ENCODE measurements at regions not wholly inside any gene's neighbourhood (a gene's known extent, or its start where the extent isn't known, plus 50 kb on each side); places are given as distances from the start of the nearest gene placed in this dataset.

DNA sequence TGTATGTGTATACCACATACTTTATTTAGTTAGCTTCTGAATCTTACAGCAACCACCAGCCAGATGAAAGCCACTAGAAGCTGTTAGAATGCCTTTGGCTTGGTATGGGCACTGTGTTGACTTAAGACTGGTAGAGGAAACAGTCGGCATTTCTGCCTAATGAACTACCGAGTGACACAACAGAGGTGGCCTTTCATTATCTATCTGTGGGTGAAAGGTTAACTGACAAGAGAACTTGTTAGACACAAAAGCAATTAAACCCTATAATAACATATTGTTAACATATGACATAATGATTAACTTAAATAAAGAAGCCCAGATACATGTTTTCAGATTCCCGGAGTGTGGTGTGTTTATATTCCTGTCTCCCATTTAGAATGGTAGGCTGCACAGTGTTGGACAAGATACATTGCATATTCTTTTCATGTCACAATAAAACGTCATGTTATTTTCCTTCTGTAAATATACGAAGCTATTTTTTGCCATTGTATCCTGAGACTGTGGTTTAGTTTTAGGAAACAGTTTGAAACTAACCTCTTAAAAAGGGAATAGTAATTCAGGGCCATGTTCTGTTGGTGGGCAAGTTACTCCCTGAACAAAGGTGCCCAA lies 181.5 kb downstream of the SLIT2 start:
- no peak overlapping the region for H3K9ac ChIP-seq (ENCODE audit: low read length)
- H3K4me3 ChIP-seq (ENCODE audit: low read length): no peak overlapping the region
- no peaks in the 10 kb centered on the region for H3K27me3 ChIP-seq (ENCODE audit: control insufficient read depth, insufficient read depth, low read length)
- no peaks in the 10 kb centered on the region for H3K9me3 ChIP-seq (ENCODE audit: control insufficient read depth, low read length)
- H3K36me3 ChIP-seq (ENCODE audit: control insufficient read depth, insufficient read depth, low read length): no peaks in the 10 kb centered on the region
- H3K4me1 ChIP-seq (ENCODE audit: control insufficient read depth, insufficient read depth, low read length): no peaks in the 10 kb centered on the region

DNA sequence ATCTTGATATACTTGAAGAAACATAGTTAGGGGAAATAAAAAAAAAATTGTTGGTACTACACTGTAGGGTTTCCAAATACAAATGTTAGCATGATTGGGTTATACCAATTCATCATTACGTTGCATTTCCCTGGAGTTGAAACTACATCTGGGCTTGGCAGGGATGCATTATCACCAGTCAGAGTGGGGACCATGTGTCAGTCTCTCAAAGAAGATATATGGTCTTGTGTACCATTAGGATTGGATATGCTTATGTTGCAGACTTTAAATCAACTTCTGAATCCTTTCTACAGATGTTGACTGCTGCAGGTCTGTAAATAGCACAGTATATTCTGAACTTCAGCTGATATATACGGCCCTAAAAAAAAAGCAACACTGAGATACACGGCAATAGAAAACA lies 188.5 kb downstream of the SLIT2 start:
- Histone ChIP-seq H3K9me3 (ENCODE audit: control insufficient read depth, low read length) (no peaks in the 10 kb centered on the region), H3K36me3 (ENCODE audit: control insufficient read depth, insufficient read depth, low read length) (no peaks in the 10 kb centered on the region), H3K9ac (ENCODE audit: low read length) (no peak overlapping the region), H3K4me1 (ENCODE audit: control insufficient read depth, insufficient read depth, low read length) (no peaks in the 10 kb centered on the region), H3K4me3 (ENCODE audit: low read length) (no peak overlapping the region), H3K27me3 (ENCODE audit: control insufficient read depth, insufficient read depth, low read length) (no peaks in the 10 kb centered on the region)

DNA sequence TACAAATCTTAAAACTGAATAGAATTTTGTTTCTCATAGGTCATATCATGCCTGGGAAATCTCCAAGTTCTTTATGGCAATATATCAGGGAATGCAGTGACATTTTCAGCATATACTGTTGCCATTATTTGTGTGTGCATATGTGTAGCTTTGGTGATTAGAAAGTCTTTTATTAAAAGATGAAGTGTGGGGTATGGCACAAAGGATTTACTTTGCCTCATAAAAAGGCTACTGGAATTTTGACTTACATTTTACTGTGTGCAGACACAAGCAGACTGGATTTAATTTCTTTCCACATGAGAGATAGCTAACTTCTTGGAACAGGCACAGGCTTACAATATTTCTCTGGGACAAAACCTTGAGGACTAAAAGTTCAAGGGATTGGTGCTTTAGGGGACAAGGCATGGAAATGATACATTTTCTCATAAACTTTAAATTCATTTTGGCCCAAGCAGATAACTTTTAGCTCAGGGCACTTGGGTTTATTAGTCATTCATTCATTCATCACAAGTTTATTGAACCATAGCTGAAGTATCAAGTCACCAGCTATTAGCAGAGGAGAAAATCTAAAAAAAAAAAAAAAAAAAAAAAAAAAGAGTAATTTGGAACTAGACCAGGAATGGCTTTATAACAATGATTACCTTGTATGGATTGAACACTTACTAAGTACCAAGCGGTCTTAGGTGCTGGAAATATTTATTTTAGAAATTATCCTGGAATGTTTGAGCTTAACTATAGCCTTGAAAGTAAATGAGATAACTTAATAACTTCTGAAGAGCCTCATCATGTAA lies 191.5 kb downstream of the SLIT2 start:
- H3K4me1 ChIP-seq (ENCODE audit: control insufficient read depth, insufficient read depth, low read length): no peaks in the 10 kb centered on the region
- no peak overlapping the region for H3K4me3 ChIP-seq (ENCODE audit: low read length)
- no peaks in the 10 kb centered on the region for H3K27me3 ChIP-seq (ENCODE audit: control insufficient read depth, insufficient read depth, low read length)
- H3K36me3 ChIP-seq (ENCODE audit: control insufficient read depth, insufficient read depth, low read length): no peaks in the 10 kb centered on the region
- H3K9me3 ChIP-seq (ENCODE audit: control insufficient read depth, low read length): no peaks in the 10 kb centered on the region
- H3K9ac ChIP-seq (ENCODE audit: low read length): no peak overlapping the region

DNA sequence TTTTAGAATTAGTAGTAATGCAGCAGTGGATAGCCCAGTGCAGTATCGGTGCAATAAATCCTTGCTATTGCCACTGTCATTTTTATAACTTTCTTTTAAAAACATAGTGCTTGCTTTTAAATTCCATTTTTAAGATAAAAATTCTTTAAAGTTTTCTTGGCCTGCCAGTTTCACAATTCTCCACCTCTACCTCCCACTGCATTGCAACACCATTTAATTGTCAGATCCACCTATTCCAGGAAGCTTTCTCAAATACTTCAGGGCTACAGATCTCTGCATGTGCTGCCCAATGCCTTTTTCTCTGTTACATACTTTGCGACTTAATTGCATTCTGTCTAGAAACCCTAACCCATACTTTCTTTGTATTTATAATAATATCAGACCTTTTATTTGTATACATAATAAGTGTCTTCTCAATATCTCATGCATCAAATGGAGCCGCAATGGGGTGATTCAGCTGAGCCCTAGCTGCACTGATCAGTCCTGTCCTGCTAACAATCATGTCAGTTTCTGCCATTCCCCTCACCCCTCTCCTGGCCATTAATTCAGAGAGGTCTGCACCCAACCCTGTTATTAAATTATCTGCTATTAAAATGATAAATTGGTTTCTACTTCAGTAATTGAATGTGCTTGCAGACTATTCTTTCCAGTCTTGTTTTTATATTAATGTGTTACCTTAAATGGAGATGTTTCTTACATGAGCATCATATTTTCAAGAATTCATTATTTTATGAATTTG lies 193.1 kb downstream of the SLIT2 start:
- Histone ChIP-seq H3K9ac (ENCODE audit: low read length) (no peak overlapping the region), H3K4me3 (ENCODE audit: low read length) (no peak overlapping the region), H3K9me3 (ENCODE audit: control insufficient read depth, low read length) (no peaks in the 10 kb centered on the region), H3K4me1 (ENCODE audit: control insufficient read depth, insufficient read depth, low read length) (no peaks in the 10 kb centered on the region), H3K27me3 (ENCODE audit: control insufficient read depth, insufficient read depth, low read length) (no peaks in the 10 kb centered on the region), H3K36me3 (ENCODE audit: control insufficient read depth, insufficient read depth, low read length) (no peaks in the 10 kb centered on the region)

DNA sequence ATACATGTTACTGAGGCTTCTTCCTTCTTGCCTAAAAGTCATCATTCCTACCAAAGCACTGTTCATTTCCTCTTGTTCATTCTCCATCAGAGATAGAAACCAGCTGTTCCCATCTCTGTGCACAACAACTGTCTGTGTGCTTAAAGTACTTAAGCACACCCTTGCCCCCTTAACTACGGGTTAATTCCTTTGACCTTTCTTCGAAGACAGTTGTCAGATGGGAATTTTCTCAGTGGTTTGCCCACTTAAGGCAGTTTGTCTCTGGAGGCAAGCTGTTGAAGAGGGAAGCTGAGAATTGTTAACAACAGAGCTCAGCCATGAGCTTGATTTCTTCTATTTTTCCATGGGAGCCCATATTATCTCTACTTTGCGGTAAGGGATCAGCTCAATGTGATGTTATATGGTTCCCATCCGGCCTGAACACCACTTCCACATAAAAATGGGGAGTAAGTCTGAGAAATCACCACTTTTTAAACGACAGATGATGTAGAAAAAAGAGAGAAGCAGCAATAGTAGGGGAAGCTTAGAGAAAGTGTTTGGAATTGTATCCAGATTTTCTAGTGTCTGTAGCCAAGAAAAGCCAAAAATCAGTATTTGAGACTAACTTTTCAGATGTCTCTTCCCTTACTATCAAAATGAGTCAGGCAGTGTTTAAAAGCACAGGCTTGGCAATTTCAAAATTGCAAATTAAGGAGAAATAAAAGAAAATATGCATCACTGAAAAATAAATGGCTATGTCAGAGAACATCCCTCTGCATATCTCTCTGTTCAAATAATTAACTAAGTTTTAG lies 194.4 kb downstream of the SLIT2 start:
- Histone ChIP-seq H3K4me1 (ENCODE audit: control insufficient read depth, insufficient read depth, low read length) (no peaks in the 10 kb centered on the region), H3K27me3 (ENCODE audit: control insufficient read depth, insufficient read depth, low read length) (no peaks in the 10 kb centered on the region), H3K9ac (ENCODE audit: low read length) (no peak overlapping the region), H3K9me3 (ENCODE audit: control insufficient read depth, low read length) (no peaks in the 10 kb centered on the region), H3K4me3 (ENCODE audit: low read length) (no peak overlapping the region), H3K36me3 (ENCODE audit: control insufficient read depth, insufficient read depth, low read length) (no peaks in the 10 kb centered on the region)

DNA sequence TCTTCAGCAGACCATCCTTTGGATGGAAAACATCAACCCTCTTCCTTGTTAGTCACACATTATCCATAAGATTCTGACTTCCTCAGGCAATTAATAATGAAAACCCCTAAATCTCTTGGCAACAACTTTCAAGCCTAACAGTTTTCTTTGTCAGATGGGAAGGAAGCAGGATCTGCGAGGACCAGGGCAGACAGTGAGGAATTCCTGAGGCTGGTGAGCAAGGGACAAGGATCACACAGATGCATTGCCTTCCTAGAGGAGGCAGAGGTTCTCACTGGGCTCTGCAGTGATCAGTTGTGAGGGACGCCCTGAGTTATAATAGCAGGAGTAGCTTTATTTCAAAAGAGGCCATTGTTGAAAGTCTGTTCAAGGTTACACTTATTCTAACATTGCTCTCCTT lies 195.4 kb downstream of the SLIT2 start:
- Histone ChIP-seq H3K9ac (ENCODE audit: low read length) (no peak overlapping the region), H3K27me3 (ENCODE audit: control insufficient read depth, insufficient read depth, low read length) (no peaks in the 10 kb centered on the region), H3K9me3 (ENCODE audit: control insufficient read depth, low read length) (no peaks in the 10 kb centered on the region), H3K4me3 (ENCODE audit: low read length) (no peak overlapping the region), H3K36me3 (ENCODE audit: control insufficient read depth, insufficient read depth, low read length) (no peaks in the 10 kb centered on the region), H3K4me1 (ENCODE audit: control insufficient read depth, insufficient read depth, low read length) (no peaks in the 10 kb centered on the region)

DNA sequence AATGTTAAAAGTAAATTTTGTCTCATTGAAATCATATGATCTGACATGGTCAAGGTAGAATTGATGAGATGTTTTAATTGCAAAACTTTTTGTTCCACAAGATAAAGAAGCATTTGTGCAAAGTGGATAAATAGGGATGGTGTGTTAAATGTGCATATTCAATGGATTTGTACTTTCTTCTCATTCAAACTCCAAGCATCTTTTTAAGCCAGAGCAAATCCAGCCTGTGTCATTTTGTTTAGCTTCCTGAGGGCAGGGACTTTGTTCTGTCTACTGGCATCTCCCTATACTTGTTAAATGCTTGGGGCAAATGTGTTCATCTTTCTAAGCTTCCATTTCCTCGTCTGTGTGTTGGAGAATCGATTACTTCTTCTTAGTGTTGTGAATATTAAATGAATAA lies 200.3 kb downstream of the SLIT2 start:
- H3K27me3 ChIP-seq (ENCODE audit: control insufficient read depth, insufficient read depth, low read length): no peaks in the 10 kb centered on the region
- H3K9ac ChIP-seq (ENCODE audit: low read length): no peak overlapping the region
- no peaks in the 10 kb centered on the region for H3K36me3 ChIP-seq (ENCODE audit: control insufficient read depth, insufficient read depth, low read length)
- H3K9me3 ChIP-seq (ENCODE audit: control insufficient read depth, low read length): no peaks in the 10 kb centered on the region
- no peak overlapping the region for H3K4me3 ChIP-seq (ENCODE audit: low read length)
- no peaks in the 10 kb centered on the region for H3K4me1 ChIP-seq (ENCODE audit: control insufficient read depth, insufficient read depth, low read length)

DNA sequence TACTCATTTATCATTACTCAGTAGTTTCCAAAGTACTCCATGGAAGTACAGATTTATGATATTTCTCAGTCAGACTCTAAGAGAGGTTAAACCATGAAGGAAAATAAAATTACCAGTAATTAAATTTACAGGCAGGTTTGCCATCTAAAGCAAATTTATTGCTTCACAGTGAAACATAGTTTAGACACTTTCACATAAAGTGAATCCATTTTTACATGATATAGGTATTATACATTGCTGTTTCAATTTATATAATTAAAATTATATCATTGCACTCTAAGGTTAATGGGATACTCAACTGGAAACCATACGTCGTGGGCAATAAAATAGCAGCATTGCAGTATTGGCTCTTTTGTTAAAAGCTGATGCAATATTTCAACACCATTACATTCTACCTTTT lies 202.8 kb downstream of the SLIT2 start:
- no peaks in the 10 kb centered on the region for H3K4me1 ChIP-seq (ENCODE audit: control insufficient read depth, insufficient read depth, low read length)
- no peak overlapping the region for H3K4me3 ChIP-seq (ENCODE audit: low read length)
- no peaks in the 10 kb centered on the region for H3K36me3 ChIP-seq (ENCODE audit: control insufficient read depth, insufficient read depth, low read length)
- no peak overlapping the region for H3K9ac ChIP-seq (ENCODE audit: low read length)
- H3K27me3 ChIP-seq (ENCODE audit: control insufficient read depth, insufficient read depth, low read length): no peaks in the 10 kb centered on the region
- no peaks in the 10 kb centered on the region for H3K9me3 ChIP-seq (ENCODE audit: control insufficient read depth, low read length)

DNA sequence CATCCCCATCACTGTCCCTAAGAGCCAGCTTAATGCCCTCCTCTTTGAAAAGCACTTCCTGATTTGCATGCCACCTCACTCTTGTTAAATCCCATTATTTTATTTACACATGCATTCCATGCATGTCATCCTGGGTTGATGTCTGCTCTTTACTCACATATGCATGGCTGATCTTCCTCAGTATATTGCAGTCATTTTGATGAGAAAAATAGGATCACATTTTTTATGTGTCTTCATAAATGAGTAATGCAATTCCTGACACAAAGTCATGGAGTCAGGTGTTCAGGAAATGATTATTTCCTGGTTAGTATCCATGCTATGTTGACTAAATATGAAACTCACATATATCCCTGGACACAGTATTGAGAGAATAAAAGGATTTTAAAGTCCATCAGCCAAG lies 204.7 kb downstream of the SLIT2 start:
- H3K36me3 ChIP-seq (ENCODE audit: control insufficient read depth, insufficient read depth, low read length): no peaks in the 10 kb centered on the region
- no peaks in the 10 kb centered on the region for H3K4me1 ChIP-seq (ENCODE audit: control insufficient read depth, insufficient read depth, low read length)
- H3K4me3 ChIP-seq (ENCODE audit: low read length): no peak overlapping the region
- H3K9ac ChIP-seq (ENCODE audit: low read length): no peak overlapping the region
- H3K9me3 ChIP-seq (ENCODE audit: control insufficient read depth, low read length): no peaks in the 10 kb centered on the region
- H3K27me3 ChIP-seq (ENCODE audit: control insufficient read depth, insufficient read depth, low read length): no peaks in the 10 kb centered on the region

DNA sequence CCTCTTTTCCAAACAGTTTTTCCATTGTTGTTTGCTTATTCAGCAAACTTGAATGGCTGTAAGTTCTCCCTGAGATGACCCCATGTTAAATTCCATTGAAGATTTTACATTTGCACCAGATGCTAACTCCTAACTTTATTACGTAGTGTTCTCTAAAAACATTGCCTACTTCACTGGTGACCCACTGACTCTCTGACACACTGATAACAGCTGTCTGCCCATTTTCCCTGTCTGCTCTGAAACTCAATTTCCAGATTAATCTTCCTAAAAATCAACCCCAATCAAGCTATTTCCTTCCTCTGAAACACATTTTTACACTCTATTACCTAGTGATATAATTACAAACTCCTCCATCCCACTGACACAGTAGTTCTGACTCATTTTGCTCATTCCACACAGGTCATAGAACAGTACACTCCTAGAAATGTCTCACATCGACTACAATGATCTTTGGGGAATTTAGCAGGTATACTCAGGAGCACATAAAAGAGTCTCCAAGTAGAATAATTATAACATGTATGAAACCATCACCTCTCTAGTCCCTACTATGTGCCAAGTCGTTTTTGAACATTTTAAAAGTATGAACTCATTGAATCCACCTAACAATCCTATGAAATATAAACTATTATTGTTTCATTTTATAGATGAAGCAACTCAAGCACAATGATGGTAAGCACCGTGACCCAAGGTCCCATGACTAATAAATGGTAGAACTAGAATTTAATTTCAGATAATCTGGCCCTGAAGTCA lies 210.9 kb downstream of the SLIT2 start:
- Histone ChIP-seq H3K4me1 (ENCODE audit: control insufficient read depth, insufficient read depth, low read length) (no peaks in the 10 kb centered on the region), H3K36me3 (ENCODE audit: control insufficient read depth, insufficient read depth, low read length) (no peaks in the 10 kb centered on the region), H3K4me3 (ENCODE audit: low read length) (no peak overlapping the region), H3K9me3 (ENCODE audit: control insufficient read depth, low read length) (no peaks in the 10 kb centered on the region), H3K27me3 (ENCODE audit: control insufficient read depth, insufficient read depth, low read length) (no peaks in the 10 kb centered on the region), H3K9ac (ENCODE audit: low read length) (no peak overlapping the region)

DNA sequence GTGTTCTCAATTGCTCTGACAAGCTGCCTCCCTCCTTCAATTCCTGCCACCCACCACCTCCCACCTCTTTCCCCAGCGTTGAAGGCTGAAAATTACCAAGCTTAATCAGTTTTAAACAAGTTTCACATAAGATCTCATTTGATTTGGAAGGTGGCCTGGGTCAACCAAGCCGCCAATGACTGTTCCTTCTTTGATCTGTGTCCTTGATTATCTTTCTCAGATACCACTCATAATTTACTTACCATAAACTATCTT lies 211.4 kb downstream of the SLIT2 start:
- no peaks in the 10 kb centered on the region for H3K27me3 ChIP-seq (ENCODE audit: control insufficient read depth, insufficient read depth, low read length)
- no peaks in the 10 kb centered on the region for H3K4me1 ChIP-seq (ENCODE audit: control insufficient read depth, insufficient read depth, low read length)
- no peaks in the 10 kb centered on the region for H3K9me3 ChIP-seq (ENCODE audit: control insufficient read depth, low read length)
- H3K4me3 ChIP-seq (ENCODE audit: low read length): no peak overlapping the region
- H3K9ac ChIP-seq (ENCODE audit: low read length): no peak overlapping the region
- no peaks in the 10 kb centered on the region for H3K36me3 ChIP-seq (ENCODE audit: control insufficient read depth, insufficient read depth, low read length)

All from mucosa of stomach (tissue), 1 donor.